ENCODE measurements at regions not wholly inside any gene's neighbourhood (a gene's known extent, or its start where the extent isn't known, plus 50 kb on each side); places are given as distances from the start of the nearest gene placed in this dataset.

DNA sequence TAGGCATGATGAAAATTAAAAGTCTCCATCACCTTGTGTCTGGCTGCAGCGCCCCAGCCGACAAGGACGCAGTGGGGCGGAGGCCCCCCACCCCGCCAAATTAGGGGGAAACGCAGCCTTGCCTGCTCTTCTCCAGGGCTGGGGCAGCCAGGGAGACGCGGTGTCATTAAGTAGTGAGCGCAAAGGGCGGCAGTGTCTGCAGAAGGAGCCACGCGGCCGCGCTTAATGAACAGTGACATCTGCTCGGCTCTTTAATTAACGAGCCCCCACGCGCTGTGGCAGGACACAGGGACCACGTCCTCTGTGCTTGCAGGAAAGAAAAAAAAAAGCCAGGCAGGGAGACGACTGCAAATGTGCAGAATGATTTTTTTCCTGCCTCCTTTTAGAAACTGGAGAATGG, 93.4 kb upstream of the NCOR2 start:
- Histone ChIP-seq H3K9me3 (replicated peaks) (no peaks in the 10 kb centered on the region), H3K4me3 (no peak overlapping the region), H3K4me1 (peaks cover 31% of the 10 kb centered on the region), H3K36me3 (no peaks in the 10 kb centered on the region), H3K27ac (replicated peaks) (no peak overlapping the region), H3K27me3 (ENCODE audit: low read depth) (no peaks in the 10 kb centered on the region)
- intact Hi-C loops (cut with micrococcal nuclease) = no loop called here
- DNase-seq = no peak
- TF ChIP-seq, protein P1, sequence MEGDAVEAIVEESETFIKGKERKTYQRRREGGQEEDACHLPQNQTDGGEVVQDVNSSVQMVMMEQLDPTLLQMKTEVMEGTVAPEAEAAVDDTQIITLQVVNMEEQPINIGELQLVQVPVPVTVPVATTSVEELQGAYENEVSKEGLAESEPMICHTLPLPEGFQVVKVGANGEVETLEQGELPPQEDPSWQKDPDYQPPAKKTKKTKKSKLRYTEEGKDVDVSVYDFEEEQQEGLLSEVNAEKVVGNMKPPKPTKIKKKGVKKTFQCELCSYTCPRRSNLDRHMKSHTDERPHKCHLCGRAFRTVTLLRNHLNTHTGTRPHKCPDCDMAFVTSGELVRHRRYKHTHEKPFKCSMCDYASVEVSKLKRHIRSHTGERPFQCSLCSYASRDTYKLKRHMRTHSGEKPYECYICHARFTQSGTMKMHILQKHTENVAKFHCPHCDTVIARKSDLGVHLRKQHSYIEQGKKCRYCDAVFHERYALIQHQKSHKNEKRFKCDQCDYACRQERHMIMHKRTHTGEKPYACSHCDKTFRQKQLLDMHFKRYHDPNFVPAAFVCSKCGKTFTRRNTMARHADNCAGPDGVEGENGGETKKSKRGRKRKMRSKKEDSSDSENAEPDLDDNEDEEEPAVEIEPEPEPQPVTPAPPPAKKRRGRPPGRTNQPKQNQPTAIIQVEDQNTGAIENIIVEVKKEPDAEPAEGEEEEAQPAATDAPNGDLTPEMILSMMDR (IDR thresholded peaks at IDR 0.05; ENCODE audit: borderline replicate concordance) = no peak

DNA sequence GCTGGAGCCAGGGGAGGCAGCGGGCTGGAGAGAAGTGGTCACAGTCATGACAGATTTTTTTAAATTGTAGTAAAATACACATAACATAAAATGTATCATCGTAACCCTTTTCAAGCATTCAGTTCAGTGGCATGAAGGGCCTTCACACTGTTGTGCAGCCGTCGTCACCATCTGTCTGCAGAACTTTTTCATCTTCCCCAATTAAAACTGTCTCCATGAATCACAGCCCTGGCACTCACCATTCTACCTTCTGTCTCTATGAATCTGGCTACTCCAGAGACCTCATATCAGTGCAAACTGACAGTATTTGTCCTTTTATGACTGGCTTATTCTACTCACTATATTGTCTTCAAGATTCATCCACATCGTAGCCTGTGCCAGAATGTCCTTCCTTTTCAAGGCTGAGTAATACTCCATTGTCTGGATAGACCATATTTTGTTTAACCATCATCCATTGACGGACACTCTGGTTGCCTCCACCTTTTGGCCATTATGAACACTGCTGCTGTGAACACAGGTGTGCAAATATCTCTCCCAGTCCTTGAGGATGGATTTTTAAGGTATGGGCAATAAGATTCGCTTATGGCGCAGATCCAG, 91.5 kb upstream of the NCOR2 start:
- no peak for DNase-seq
- Histone ChIP-seq H3K4me1 (peaks cover 48% of the 10 kb centered on the region), H3K27me3 (ENCODE audit: low read depth) (no peaks in the 10 kb centered on the region), H3K9me3 (replicated peaks) (no peaks in the 10 kb centered on the region), H3K27ac (replicated peaks) (no peak overlapping the region), H3K36me3 (no peaks in the 10 kb centered on the region), H3K4me3 (no peak overlapping the region)
- TF ChIP-seq, protein P1 (IDR thresholded peaks at IDR 0.05; ENCODE audit: borderline replicate concordance) = no peak
- intact Hi-C loops (cut with micrococcal nuclease) = no loop called here

DNA sequence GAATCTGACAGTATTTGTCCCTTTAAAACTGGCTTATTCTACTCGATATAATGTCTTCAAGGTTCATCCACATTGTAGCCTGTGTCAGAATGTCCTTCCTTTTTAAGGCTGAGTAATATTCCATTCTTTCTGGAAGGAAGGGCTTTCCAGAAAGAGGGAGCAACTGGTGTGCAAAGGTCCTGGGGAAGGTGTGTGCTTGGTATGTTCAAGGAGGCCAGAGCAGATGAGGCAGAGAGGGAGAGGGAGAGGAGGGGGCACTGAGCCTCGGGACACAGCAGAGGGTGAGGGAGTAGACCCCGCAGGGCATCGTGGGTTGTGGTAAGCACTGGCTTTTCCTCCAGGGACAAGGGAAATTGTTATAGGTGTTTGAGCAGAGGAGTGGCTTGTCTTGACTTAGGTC, 90.9 kb upstream of the NCOR2 start:
- H3K4me3 ChIP-seq = no peak overlapping the region
- TF ChIP-seq, protein P1 (IDR thresholded peaks at IDR 0.05; ENCODE audit: borderline replicate concordance) = no peak
- intact Hi-C loops (cut with micrococcal nuclease) = no loop called here
- no peaks in the 10 kb centered on the region for H3K9me3 ChIP-seq (replicated peaks)
- H3K27ac ChIP-seq (replicated peaks) = no peak overlapping the region
- H3K4me1 ChIP-seq = peaks cover 48% of the 10 kb centered on the region
- no peak for DNase-seq
- H3K27me3 ChIP-seq (ENCODE audit: low read depth) = no peaks in the 10 kb centered on the region
- H3K36me3 ChIP-seq = no peaks in the 10 kb centered on the region

DNA sequence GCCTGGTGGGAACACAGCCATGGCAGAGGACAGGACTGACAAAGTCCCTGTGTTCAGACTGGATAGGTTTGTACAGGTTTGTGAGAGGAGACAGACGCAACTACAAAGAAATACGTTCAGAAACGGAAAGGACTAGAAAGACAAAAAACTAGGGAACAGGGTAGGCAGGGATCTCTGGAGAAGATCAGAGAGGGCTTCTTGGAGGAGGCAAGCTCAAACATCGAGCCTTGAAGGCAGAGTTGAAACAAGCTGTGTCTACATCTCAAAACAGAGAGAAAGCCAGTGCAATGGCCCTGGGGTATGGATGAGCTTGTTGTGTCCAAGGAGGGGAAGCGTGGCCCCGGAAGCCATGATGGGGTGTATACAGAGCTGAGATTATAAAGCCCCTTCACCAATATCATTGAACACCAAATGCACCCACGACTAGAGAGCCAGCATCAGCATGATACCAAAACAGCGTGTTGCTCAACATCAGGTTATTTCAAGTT, 89.6 kb upstream of the NCOR2 start:
- H3K27me3 ChIP-seq (ENCODE audit: low read depth) = no peaks in the 10 kb centered on the region
- DNase-seq = no peak

DNA sequence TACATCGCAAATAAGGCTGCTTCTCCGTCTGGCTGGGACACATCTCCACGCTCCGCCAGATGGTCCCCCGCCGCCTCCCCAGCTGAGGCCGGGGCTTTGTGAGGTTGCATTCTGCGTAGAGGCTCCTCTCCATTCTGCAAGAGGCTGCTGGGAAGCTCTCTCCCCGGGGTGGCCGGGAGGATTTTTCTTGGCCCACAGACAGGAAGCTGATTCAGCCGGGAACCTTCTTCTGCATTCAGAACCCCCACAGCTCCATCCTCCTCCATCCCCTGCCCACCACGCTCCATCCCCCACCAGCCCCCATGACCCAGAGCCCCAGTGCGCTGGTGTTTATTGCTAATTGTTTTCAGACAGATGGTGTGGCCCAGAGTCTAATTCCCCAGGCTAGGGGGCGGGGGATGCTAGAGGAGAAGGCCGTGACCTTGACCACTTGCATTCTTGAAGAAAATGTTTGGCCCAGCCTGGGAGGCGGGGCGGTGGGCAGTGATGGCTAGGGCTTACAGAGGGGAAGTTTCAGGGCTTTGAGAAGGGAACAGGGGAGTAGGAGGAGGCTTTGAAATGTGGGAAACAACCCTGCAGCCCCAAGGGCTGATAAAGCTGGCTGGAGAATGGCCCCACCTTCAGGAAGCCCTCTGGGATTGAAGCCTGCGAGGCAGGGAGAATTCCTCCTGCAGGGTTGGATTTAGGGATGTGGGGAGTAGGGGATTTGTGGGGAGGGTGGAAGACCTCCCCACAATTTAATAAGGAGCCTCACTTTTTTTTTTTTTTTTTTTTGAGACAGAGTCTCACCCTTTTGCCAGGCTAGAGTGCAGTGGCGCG, 88.5 kb upstream of the NCOR2 start:
- no peaks in the 10 kb centered on the region for H3K27me3 ChIP-seq (ENCODE audit: low read depth)
- H3K9me3 ChIP-seq (replicated peaks) = no peaks in the 10 kb centered on the region
- H3K27ac ChIP-seq (replicated peaks) = peak overlapping the region; percentile 88
- H3K4me1 ChIP-seq = peaks cover 62% of the 10 kb centered on the region
- intact Hi-C loops (cut with micrococcal nuclease) = no loop called here
- peak overlapping the region; percentile 45 for H3K4me3 ChIP-seq
- H3K36me3 ChIP-seq = no peaks in the 10 kb centered on the region
- TF ChIP-seq, protein P1 (IDR thresholded peaks at IDR 0.05; ENCODE audit: borderline replicate concordance) = no peak
- DNase-seq = peak; percentile 86

More for the DNA sequence above, 89.6 kb upstream of the NCOR2 start:
- H3K36me3 ChIP-seq = no peaks in the 10 kb centered on the region
- intact Hi-C loops (cut with micrococcal nuclease) = no loop called here
- TF ChIP-seq, protein P1 (IDR thresholded peaks at IDR 0.05; ENCODE audit: borderline replicate concordance) = no peak
- no peaks in the 10 kb centered on the region for H3K9me3 ChIP-seq (replicated peaks)
- H3K4me3 ChIP-seq = no peak overlapping the region
- peaks cover 51% of the 10 kb centered on the region for H3K4me1 ChIP-seq
- H3K27ac ChIP-seq (replicated peaks) = peak overlapping the region; percentile 88
